ENCODE measurements at regions not wholly inside any gene's neighbourhood (a gene's known extent, or its start where the extent isn't known, plus 50 kb on each side); places are given as distances from the start of the nearest gene placed in this dataset.

GRCh38 chr2:142463047-142463446, 332.2 kb upstream of the LRP1B start:
- Mint-ChIP-seq H3K27ac (peak overlapping the region in 1 of 3 experiments; percentile 29; a peak in 1 of 7 replicates), H3K36me3 (ENCODE audit: insufficient read depth in 1 of 3, low read depth in 3 of 3) (no peaks in the 10 kb centered on the region), H3K4me1 (no peaks in the 10 kb centered on the region), H3K4me3 (no peak overlapping the region), H3K27me3 (ENCODE audit: low read depth) (no peaks in the 10 kb centered on the region), H3K9me3 (no peaks in the 10 kb centered on the region)
- H4K5ac ChIP-seq (ENCODE audit: insufficient read length, low read depth, low read length) = no peak overlapping the region
- no peaks in the 10 kb centered on the region for H3K79me2 ChIP-seq (ENCODE audit: insufficient read depth, low read length)
- H2AK5ac ChIP-seq (ENCODE audit: insufficient read length, low read length) = no peak overlapping the region
- H3K9ac ChIP-seq (ENCODE audit: extremely low read depth, insufficient read length, low read length) = no peak overlapping the region
- H3K27me3 ChIP-seq (ENCODE audit: insufficient read depth, low read length) = no peaks in the 10 kb centered on the region
- no peaks in the 10 kb centered on the region for H4K20me1 ChIP-seq (ENCODE audit: control insufficient read depth, insufficient read depth, insufficient read length)
- H3K56ac ChIP-seq (ENCODE audit: insufficient read length, low read depth, low read length) = no peak overlapping the region
- no peak overlapping the region for H2BK12ac ChIP-seq (ENCODE audit: insufficient read length, low read depth, low read length)
- no peaks in the 10 kb centered on the region for H3K79me1 ChIP-seq (ENCODE audit: insufficient read depth, low read depth, low read length, poor library complexity, severe bottlenecking)
- no CpG with 5 or more reads among the region's 3 CpGs for WGBS (ENCODE audit: extremely low coverage, insufficient read length, low lambda C conversion rate)
- H3K4ac ChIP-seq (ENCODE audit: low read depth, low read length) = no peak overlapping the region
- H4K8ac ChIP-seq (replicated peaks; ENCODE audit: insufficient read length, low read depth, low read length) = no peak overlapping the region
- no peak overlapping the region for H2BK120ac ChIP-seq (ENCODE audit: low read depth, low read length, poor library complexity, severe bottlenecking)
- H3K27ac ChIP-seq (ENCODE audit: insufficient read length, low read depth, low read length) = no peak overlapping the region
- no peak overlapping the region for H3K4me2 ChIP-seq (ENCODE audit: insufficient read depth, insufficient read length, low read length)
- no peak for DNase-seq
- H2BK20ac ChIP-seq (ENCODE audit: low read depth, low read length, poor library complexity, severe bottlenecking) = no peak overlapping the region
- no peak overlapping the region for H3K14ac ChIP-seq (ENCODE audit: insufficient read depth, low read length)
- H2AFZ ChIP-seq (ENCODE audit: low read length) = no peak overlapping the region
- H3K4me1 ChIP-seq (ENCODE audit: insufficient read depth, low read length) = no peaks in the 10 kb centered on the region
- no peak overlapping the region for H2BK5ac ChIP-seq (ENCODE audit: insufficient read length, low read length)
- no peak overlapping the region for H3K23ac ChIP-seq (ENCODE audit: insufficient read length, low read depth, low read length)
- H4K91ac ChIP-seq (ENCODE audit: insufficient read length, low read depth, low read length) = no peak overlapping the region
- no peaks in the 10 kb centered on the region for H3K9me3 ChIP-seq (ENCODE audit: control insufficient read depth, low read depth, low read length)
- H3K23me2 ChIP-seq (ENCODE audit: insufficient read length, low read depth, low read length, poor library complexity, severe bottlenecking) = no peaks in the 10 kb centered on the region
- TF ChIP-seq CTCF (conservative IDR thresholded peaks at IDR 0.05) = no peak
- H2BK15ac ChIP-seq (ENCODE audit: low read depth, low read length) = no peak overlapping the region
- H3K18ac ChIP-seq (ENCODE audit: insufficient read length, low read depth, low read length) = no peak overlapping the region
- H3T11ph ChIP-seq (ENCODE audit: low read length) = no peak overlapping the region

Data from H9 (cell line).